Activated CD8-positive, alpha-beta T cell treated with anti-CD3 and anti-CD28 coated beads for 36 hours (primary cell): ENCODE measurements at regions not wholly inside any gene's neighbourhood (a gene's known extent, or its start where the extent isn't known, plus 50 kb on each side); places are given as distances from the start of the nearest gene placed in this dataset.
"Not testable (repeated sequence)": the region's sequence is repeated elsewhere in the genome, so short reads cannot be mapped to it uniquely, and the experiment has no call there.

Source experiments
- ATAC-seq: fragments of 200-7000 bp; cut with Tn5 transposase; one replicate; pipeline ENCODE4 v1.10.0; 2021; ENCODE audit warnings: mild to moderate bottlenecking, moderate library complexity
- CTCF ChIA-PET: fragments of 350-600 bp; sonication (Branson Sonifier 250); formaldehyde crosslinking; loops from one replicate; lab custom pipeline; 2021; ENCODE audit warnings: antibody characterized with exemption; lab: Charles Lee
- POLR2A ChIA-PET: fragments of 350-600 bp; sonication (Branson Sonifier 250); formaldehyde crosslinking; loops from one replicate; lab custom pipeline; 2021; ENCODE audit warnings: antibody characterized with exemption; lab: Charles Lee
- DNase-seq: peaks from one replicate; pipeline ENCODE4 v3.0.0-alpha.2; 2020
- H3K27ac Mint-ChIP-seq: one replicate; pipeline ENCODE4 v1.8.0; 2021; ENCODE audit warnings: mild to moderate bottlenecking, mixed read lengths
- H3K27me3 Mint-ChIP-seq: one replicate; pipeline ENCODE4 v1.8.0; 2021; ENCODE audit warnings: mixed read lengths
- H3K36me3 Mint-ChIP-seq: one replicate; pipeline ENCODE4 v1.8.0; 2021; ENCODE audit warnings: low read depth, mixed read lengths
- H3K4me1 Mint-ChIP-seq: one replicate; pipeline ENCODE4 v1.8.0; 2021; ENCODE audit warnings: low read depth, mixed read lengths
- H3K4me3 Mint-ChIP-seq: one replicate; pipeline ENCODE4 v1.8.0; 2021; ENCODE audit warnings: mild to moderate bottlenecking, moderate library complexity, mixed read lengths
- H3K9me3 Mint-ChIP-seq: one replicate; pipeline ENCODE4 v1.8.0; 2021; ENCODE audit warnings: mixed read lengths
- intact Hi-C: fragments of 100-400 bp; cut with micrococcal nuclease; formaldehyde crosslinking; loops from one replicate; pipeline ENCODE4 v1.10.0; 2022
- TF ChIP-seq, protein P1 (sequence below): fragments of 200-600 bp; IDR thresholded peaks from one replicate; pipeline ENCODE4 v1.8.0; 2022; ENCODE audit warnings: antibody characterized with exemption, mild to moderate bottlenecking

DNA sequence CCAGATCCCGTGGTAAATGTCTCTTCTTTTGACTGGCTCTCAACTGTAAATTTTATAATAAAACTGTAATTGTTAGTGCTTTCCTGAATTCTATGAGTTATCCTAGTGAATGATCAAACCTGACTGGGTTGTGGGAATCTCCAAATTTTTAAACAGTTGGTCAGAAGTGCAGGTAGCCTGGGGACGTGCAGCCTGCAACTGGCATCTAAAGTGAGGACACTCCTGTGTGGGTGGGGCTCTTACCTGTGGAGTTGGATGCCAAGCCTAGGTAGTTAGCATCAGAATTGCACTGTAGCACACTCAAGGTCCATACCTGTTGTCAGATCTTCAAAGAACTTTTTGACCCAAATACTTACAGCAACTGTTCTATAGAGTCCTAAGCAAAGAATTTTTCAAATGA lies 207.1 kb upstream of the NBEA start:
- H3K27me3 Mint-ChIP-seq, result peaks cover 2% of the 10 kb centered on the region
- DNase-seq (no peak), ATAC-seq (no peak)
- H3K36me3 Mint-ChIP-seq, result no peaks in the 10 kb centered on the region
- H3K4me3 Mint-ChIP-seq, result no peak overlapping the region
- H3K4me1 Mint-ChIP-seq, result no peaks in the 10 kb centered on the region
- H3K27ac Mint-ChIP-seq, result no peak overlapping the region
- ChIA-PET POLR2A (no interaction called here), CTCF (interaction anchor here (0.6 kb wide), 1 partner anchor 429 kb away, joined by 3 read pairs; no protein-coding TSS in a partner anchor)
- TF ChIP-seq, protein P1, sequence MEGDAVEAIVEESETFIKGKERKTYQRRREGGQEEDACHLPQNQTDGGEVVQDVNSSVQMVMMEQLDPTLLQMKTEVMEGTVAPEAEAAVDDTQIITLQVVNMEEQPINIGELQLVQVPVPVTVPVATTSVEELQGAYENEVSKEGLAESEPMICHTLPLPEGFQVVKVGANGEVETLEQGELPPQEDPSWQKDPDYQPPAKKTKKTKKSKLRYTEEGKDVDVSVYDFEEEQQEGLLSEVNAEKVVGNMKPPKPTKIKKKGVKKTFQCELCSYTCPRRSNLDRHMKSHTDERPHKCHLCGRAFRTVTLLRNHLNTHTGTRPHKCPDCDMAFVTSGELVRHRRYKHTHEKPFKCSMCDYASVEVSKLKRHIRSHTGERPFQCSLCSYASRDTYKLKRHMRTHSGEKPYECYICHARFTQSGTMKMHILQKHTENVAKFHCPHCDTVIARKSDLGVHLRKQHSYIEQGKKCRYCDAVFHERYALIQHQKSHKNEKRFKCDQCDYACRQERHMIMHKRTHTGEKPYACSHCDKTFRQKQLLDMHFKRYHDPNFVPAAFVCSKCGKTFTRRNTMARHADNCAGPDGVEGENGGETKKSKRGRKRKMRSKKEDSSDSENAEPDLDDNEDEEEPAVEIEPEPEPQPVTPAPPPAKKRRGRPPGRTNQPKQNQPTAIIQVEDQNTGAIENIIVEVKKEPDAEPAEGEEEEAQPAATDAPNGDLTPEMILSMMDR, result no peak
- intact Hi-C loops, result no loop called here
- H3K9me3 Mint-ChIP-seq, result peaks cover 2% of the 10 kb centered on the region

- intact Hi-C loops, result no loop called here
- CTCF ChIA-PET, result no interaction called here
- TF ChIP-seq, protein P1, result no peak
- ATAC-seq (no peak), DNase-seq (no peak)
- Mint-ChIP-seq H3K9me3 (peaks cover 2% of the 10 kb centered on the region), H3K27me3 (peaks cover 2% of the 10 kb centered on the region), H3K4me3 (no peak overlapping the region), H3K4me1 (no peaks in the 10 kb centered on the region), H3K36me3 (no peaks in the 10 kb centered on the region), H3K27ac (no peak overlapping the region)
- POLR2A ChIA-PET, result no interaction called here
Measured at GRCh38 chr13:34738254-34738992, 203.6 kb upstream of the NBEA start.

DNA sequence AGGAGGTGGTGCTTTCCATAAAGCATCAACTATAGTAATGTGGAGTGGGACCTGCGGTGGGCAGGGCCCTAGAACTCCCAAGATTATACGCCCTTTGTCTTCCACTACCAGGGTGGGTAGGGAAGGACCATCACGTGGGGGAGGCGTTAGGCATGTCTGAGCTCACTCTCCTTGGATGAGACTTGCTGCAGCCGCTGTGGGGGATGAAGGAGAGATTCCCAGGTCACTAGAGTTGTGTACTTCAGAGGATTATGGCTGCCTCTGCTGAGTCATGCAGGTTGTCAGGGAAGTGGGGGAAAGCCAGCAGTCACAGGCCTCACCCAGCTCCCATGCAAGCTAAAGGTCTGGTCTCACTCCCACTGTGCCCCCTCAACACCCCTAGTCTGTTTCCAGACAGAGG lies 195.0 kb upstream of the NBEA start:
- intact Hi-C loops, ATAC-seq, CTCF ChIA-PET, H3K4me1 Mint-ChIP-seq, H3K4me3 Mint-ChIP-seq, POLR2A ChIA-PET, DNase-seq, H3K27ac Mint-ChIP-seq, H3K36me3 Mint-ChIP-seq, H3K9me3 Mint-ChIP-seq: not testable (repeated sequence)
- peaks cover 12% of the 10 kb centered on the region for H3K27me3 Mint-ChIP-seq

DNA sequence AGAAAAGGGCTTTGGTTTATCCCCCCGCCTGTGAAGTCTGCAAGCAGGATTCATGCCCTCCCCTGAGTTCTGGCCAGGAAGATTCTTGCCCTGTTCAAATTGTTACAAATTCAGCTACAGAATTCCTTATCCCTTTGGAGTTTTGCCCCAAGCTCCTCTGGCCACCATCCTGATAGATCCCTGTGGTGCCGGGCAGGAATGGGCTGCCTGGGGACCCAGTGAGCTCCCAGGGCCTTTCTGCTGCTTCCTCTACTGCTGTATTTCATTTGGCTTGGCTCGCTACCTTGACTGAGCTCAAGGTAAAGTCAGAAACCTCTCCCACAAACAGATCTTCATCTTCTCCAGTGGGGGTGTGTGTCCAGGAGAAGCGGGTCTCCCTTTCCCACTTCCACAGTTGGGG lies 194.6 kb upstream of the NBEA start:
- ChIA-PET CTCF (no interaction called here), POLR2A (interaction anchor here (0.8 kb wide), 1 partner anchor 64 kb away, joined by 3 read pairs; no protein-coding TSS in a partner anchor)
- DNase-seq, result no peak
- Mint-ChIP-seq H3K27me3 (peaks cover 13% of the 10 kb centered on the region), H3K36me3 (no peaks in the 10 kb centered on the region), H3K4me1 (no peaks in the 10 kb centered on the region), H3K27ac (no peak overlapping the region), H3K9me3 (no peaks in the 10 kb centered on the region), H3K4me3 (no peak overlapping the region)
- TF ChIP-seq, protein P1, result no peak
- no peak for ATAC-seq
- intact Hi-C loops, result no loop called here

GRCh38 chr13:34748073-34748472 lies 194.0 kb upstream of the NBEA start:
- ChIA-PET POLR2A (interaction anchor here (0.8 kb wide), 1 partner anchor 64 kb away, joined by 3 read pairs; no protein-coding TSS in a partner anchor), CTCF (no interaction called here)
- Mint-ChIP-seq H3K4me3 (no peak overlapping the region), H3K27ac (no peak overlapping the region), H3K36me3 (no peaks in the 10 kb centered on the region), H3K4me1 (no peaks in the 10 kb centered on the region), H3K27me3 (peaks cover 13% of the 10 kb centered on the region), H3K9me3 (no peaks in the 10 kb centered on the region)
- intact Hi-C loops, result no loop called here
- TF ChIP-seq, protein P1, result no peak
- DNase-seq (no peak), ATAC-seq (no peak)
